ENCODE measurements at regions not wholly inside any gene's neighbourhood (a gene's known extent, or its start where the extent isn't known, plus 50 kb on each side); places are given as distances from the start of the nearest gene placed in this dataset.
A peak's percentile ranks its signal among the peaks of the same experiment; 100 is the strongest.
"Not testable (repeated sequence)": the region's sequence is repeated elsewhere in the genome, so short reads cannot be mapped to it uniquely, and the experiment has no call there.

DNA sequence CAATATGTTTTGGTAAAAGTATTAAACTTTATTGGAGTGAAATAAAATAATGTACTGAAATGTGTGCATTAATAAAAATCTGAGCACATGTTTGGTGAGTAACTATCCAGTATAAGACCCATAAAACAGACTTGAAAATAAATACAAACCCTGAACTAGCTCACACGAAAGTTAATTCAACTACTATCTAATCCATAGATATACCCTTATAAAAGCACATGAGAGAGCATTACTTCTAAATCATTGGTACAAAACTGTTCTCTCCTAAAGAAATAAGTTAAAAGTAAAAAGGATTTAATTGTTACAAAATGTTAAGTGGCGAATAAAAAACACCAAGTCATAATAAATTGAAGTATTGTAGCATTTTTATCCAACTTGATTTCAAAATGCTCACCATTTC lies 295.6 kb downstream of the PTPRC start:
- DNase-seq (ENCODE audit: low spot score) = no peak

DNA sequence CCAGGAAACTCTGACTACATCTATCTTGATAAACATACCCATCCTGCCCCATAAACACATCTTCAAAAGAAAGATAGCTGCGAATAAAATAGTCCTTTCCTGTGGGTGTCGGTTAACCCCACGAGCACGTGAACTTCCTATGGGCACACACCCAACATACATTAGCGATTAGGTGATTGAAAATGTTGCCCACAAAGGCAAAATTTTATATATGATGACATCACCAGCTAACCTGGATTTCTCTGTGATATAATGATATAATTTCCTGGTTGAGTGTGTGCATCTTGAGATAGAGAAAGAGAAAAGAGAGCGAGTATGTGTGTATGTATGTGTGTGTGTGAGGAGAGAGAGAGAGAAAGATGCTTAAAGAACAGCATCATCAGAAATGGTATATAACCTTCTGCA lies 296.1 kb downstream of the PTPRC start:
- DNase-seq (ENCODE audit: low spot score) = no peak

DNA sequence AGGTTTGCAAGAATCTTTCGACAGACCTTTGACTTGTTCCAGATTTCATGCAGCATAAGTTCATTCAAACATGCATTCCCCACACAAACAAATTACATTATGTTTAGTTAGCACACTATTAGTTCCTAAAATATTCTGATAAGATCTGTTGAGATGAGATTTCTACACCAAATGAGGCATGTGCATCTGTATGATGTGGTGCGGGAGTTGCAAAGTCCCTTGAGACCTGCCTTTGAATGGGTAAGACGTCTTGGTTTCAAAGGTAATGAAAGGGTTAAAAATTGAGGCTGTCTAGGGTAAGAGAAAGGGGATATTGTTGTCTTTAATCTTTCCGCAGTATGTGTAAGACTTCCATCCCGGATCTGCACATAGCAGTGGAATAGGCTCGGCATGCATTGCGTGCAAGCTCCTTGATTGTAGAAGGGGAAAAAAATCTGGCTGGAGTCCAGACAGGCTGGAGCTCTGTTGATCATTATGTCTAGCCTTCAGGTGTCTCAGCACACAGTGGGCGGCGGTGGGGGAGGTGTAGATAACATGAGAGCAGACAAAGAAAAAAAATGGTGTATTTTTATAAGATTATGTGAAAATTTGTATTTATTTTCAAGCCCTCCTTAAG lies 296.6 kb downstream of the PTPRC start:
- peak; percentile 27 for DNase-seq (ENCODE audit: low spot score)

DNA sequence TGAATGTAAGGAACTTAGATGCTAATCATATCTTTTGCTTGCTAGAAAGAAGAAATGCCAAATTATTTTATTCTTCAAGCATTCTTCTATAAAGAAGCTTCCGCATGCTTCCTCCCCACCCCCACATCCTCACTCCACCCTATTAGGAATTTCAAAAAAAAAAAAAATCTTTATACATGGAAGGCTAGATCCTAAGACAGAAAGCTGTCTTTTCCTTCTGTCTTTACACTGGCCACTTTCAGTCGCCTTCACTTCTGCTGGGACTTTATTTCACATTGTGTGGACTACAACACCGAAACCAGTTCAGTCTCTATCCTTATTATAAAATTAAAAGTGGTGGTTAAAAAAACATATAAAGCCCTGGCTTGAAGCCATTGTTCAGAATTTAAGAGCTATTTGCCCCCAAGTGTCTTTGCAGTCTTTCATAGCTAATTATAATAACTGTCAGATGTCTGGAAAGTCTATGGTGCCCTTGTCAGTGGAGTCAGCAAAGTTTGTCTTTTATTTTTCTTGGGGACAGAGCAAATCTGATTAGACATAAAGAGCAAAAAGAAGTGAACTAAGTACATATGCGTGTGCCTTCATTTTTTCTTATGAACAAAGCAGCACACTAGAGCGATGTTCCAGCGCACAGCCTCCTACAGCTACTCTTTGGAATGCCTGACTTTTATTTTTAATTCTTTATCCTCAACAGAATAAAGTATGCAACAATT lies 297.7 kb downstream of the PTPRC start:
- DNase-seq (ENCODE audit: low spot score) = no peak

DNA sequence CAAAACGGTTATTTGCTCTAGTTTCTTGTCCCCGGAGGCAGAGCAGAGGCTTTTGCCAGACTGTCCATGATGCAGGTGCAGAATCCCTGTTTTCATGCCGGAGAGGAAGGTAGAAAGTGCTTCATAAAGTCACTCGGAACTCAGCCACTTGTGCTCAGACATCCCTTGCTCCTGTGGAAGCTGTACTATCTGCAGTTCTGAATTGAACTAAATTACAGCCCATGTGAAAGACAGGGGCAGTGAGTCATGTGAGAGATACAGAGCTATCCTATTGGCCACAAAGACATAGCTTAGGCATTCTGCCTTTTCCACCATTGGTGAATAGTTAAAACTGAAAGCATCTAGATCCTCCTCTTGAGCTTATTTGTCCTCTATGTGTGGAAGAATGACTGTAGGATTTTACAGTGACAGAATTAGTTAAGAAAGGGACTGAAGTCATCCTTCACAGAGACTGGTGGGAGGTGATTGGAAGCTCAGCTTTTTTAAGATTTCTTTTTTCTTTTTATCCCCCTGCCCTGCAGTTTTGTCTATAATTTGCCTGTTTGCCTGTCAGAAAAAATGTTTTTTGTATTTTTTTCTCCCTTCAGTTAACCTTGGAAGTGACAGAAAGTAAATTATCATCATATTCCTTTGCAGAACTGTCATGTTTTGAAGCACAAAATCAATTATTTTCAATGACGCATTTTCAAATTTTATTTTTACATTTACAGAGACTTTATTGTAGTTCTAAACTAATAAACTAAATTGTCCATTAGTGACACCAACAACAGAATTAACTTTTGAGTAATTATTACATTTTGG lies 298.6 kb downstream of the PTPRC start:
- DNase-seq (ENCODE audit: low spot score) = peak; percentile 73

DNA sequence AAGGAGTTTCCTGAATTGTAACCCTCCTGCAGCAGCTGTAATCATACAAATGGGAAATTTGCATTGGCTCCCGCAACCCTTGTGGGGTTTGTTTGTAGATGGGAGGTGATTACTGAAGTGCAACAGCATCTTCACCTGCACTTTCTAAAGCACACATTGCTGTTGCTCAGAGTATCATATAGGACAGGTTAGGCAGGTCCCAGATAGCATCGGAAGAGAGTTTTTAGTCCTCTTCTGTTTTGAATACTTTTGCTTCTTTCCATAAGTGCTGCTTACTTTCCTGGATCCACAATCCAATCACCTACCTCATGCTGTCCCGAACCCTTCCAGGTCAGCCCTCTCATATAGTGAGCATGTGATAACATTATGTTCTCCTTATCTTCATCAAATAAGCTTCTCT lies 300.4 kb downstream of the PTPRC start:
- no peak for DNase-seq (ENCODE audit: low spot score)

DNA sequence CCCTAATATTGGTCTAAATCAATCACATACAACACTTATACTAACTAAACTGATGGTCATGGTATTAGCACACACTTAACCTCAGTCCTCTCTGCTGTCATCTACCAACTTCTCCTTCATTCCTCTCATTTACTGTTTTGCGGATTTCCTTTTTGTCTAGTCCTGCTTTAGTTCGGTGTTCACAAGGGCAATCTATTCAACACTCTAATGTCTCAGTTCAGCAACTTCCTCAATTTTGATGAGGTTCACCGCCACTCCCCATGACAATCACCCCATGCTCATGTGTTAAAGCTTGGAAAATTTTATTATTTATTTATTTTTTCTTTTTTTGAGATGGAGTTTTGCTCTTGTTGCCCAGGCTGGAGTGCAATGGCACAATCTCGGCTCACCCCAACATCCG lies 301.1 kb downstream of the PTPRC start:
- no peak for DNase-seq (ENCODE audit: low spot score)

DNA sequence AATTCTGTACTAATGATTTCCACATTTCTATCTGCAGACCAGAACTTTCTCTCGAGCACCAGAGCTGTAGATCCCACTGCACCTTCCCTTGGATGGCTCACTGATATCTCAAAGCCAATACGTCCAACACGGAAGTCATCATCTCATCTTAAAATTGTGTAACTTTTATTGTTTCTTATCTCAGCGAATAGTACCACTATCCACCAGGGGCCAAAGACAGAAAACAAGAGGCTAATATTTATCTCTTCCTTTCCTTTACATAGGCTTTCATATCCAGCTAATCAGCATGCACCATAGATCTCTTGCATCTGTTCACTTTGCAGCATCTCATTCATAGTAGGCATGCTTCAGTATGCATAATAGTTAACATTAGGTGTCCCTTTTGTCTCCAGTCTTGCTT lies 303.6 kb downstream of the PTPRC start:
- DNase-seq (ENCODE audit: low spot score) = no peak

DNA sequence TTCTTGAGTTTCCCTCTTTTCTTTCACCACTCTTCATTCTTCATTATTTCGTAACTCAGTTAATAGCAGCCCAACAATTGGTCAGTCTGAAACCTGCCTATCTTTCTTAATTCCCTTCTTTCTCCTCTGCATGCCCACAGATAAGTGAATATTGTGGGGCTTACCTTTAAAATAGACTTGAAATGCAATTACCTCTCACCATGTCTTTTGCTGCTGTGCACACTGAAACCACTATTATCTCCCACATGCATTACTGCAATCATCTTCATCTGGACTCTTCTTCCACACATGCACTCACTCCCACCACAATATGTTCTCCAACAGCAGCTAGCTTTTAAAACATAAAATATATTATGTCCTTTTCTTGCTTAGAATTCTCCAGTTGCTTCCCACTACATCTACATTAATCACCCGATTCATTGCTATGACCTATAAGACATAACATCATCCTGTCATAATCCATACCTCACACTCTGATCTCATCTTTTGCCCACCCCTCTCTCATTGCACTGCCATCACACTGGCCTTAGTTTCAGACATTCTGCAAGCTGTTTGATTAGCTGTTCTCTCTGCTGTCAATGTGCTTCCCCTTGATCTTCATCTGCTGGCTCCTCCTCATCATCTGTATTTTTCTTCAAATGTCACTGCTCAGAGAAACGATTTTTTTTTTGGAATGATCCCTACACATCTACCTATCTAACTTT lies 304.8 kb downstream of the PTPRC start:
- DNase-seq (ENCODE audit: low spot score) = no peak

DNA sequence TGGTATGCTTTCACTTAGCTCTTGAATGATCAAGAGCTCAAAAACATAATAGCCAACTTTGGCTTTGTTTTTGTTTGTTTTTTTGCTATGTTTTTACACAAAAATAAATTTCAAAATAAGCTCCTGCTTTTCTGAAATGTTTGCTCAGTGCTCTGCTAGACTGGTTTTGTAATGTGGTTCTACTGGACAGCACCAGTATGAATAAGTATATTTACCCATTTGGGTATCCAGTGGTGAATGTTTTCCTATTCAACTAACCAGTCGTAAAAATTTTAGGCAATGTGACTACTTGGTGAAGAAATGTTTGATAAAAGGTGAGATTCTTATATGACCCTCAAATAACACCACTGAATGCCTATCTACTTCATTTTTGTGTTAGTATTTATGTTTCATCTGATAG lies 308.6 kb downstream of the PTPRC start:
- no peak for DNase-seq (ENCODE audit: low spot score)

DNA sequence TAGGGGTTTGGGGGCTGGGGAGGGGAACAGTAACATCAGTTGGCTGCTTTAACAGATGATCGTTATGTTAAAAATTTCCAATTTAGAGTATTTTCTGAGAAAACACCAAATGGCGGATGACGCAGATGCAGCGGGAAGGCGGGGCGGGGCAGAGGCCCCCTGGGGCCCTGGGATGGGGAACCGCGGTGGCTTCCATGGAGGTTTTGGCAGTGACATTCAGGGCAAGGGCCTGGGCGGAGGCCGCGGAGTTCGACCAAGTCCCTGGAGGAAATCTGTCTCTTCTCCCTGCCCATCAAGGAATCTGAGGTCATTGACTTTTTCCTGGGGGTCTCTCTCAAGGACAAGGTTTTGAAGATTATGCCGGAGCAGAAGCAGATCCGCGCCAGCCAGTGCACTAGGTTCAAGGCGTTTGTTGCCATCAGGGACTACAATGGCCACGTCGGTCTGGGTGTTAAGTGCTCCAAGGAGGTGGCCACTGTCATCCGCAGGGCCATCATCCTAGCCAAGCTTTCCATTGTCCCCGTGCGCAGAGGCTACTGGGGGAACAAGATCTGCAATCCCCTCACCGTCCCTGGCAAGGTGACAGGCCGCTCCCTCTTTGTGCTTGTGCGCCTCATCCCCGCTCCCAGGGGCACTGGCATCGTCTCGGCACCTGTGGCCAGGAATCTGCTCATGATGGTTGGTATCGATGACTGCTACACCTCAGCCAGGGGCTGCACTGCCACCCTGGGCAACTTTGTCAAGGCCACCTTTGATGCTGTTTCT lies 310.2 kb downstream of the PTPRC start:
- no peak for DNase-seq (ENCODE audit: low spot score)

DNA sequence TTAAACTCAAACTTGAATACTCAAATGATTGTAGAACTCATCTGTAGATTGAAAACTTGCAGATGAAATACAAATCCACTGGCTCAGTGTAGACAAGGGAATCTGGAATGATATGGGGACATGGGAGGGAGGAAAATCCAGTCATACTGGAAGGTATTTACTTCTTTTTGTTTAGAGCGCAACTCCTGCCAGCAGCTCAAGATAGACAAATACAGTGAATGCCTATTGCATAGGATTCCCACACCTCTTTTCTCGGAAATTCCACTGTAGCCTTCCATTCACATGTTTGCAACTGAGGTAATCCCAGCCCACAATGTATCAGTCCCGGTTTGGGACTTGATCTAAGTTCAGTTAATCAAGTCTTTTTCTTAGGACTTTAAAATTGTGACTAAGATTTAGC lies 311.2 kb downstream of the PTPRC start:
- DNase-seq (ENCODE audit: low spot score) = no peak

DNA sequence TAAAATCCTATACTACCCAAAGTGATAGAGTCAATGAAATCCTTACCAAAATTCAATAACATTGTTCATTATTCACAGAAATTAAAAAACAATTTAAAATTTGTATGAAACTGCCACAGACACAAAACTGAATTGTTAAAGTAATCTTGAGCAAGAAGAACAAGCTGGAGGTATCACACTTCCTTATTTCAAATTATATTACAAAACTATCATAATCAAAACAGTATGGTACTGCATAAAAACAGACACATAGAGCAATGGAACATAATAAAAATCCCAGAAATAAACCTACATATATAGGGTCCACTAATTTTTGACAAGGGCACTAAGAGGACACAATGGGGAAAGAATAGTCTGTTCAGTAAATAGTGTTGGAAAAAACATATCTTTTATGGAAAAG lies 316.2 kb downstream of the PTPRC start:
- DNase-seq (ENCODE audit: low spot score) = no peak

DNA sequence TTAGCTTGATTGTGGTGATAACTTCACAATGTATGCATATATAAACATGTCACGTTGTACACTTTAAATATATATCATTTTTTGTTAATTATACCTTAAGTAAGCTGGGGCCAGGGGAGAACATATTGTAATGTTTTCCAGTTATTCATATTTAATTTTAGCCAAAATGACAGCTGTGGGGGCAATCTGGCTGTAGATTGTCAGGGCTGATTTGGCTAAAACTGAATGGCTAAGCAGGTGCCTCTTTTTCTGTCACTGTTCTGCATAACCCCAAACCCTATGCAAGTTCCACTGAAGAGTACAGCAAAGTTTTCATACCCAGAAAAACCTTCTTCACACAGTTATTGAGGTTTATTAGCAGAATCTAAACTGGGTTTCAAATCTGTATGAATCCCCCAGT lies 318.2 kb downstream of the PTPRC start:
- DNase-seq (ENCODE audit: low spot score) = no peak

DNA sequence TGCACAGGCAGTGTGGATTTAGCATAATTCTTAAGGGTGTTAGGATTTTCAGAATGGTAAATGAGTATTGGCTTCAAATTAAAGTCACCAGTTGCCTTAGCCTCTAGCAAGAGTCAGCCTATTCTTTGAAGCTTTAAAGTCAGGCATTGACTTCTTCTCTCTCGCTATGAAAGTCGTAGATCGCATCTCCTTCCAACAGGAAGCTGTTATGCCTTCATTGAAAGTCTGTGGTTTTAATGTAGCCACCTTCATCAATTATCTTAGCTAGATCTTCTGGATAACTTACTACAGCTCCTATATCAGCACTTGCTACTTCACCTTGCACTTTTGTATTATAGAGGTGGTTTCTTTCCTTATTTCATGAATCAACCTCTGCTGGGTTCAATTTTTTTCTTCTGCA lies 320.2 kb downstream of the PTPRC start:
- no peak for DNase-seq (ENCODE audit: low spot score)

DNA sequence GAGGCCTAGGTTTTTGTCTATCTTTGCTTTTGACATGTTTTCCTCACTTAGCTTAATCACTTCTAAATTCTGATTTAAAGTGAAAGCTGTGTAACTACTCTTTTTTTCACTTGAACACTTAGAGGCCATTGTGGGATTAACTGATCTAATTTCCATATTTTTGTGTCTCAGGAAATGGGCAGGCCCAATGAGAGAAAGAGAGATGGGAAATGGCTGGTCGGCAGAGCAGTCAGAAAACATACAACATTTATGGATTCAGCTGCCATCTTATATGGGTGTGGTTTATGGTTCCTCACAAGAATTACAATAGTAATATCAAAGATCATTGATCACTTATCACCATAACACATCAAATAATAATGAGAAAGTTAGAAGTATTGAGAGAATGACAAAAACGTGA lies 320.8 kb downstream of the PTPRC start:
- no peak for DNase-seq (ENCODE audit: low spot score)

DNA sequence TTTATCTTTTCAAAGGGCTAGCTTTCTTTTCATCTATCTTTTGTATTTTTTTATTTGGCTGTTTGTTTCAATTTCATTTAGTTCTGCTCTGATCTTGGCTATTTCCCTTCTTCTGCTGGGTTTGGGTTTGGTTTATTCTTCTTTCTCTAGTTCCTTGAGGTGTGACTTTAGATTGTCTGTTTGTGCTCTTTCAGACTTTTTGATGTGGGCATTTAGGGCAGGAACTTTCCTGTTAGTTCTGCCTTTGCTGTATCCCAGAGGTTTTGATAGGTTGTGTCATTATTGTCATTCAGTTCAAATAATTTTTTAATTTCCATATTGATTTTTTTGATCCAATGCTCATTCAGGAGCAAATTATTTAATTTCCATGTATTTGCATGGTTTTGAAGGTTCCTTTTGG lies 325.0 kb downstream of the PTPRC start:
- DNase-seq (ENCODE audit: low spot score) = not testable (repeated sequence)

DNA sequence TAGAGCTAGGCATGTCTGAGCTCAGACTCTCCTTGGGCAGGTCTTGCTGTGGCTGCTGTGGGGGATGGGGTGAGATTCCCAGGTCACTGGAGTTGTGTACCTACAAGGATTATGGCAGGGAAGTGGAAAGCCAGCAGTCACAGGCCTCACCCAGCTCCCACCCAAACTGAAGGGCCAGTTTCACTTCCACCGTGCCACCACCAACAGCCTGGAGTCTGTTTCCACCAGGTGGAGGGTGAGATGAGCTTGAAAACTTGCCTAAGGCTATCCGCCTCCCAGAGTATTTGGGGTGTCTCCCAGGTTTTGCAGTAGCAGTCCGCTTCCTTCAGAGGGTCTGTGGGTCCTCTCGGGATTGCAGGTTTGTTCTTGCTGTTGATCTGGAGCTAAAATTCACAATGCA lies 327.7 kb downstream of the PTPRC start:
- DNase-seq (ENCODE audit: low spot score) = no peak

DNA sequence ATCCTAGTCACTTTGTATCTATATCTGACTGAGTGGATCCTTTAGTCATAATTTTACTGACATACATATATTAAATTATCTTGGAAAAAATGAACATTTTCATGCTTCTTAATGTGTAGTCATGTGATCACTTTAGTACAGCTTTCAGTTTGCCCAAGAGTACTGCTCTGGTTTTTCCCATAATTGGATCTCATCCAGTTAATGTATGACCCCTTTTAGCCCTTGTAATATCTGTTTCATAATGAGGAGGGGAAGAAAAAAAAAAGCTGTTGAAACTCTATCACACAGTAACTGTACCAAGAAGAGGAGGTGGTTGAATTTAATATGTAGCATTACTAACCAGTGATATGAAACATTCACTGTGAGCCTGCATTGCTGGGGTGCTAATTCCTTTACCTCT lies 328.7 kb downstream of the PTPRC start:
- no peak for DNase-seq (ENCODE audit: low spot score)

DNA sequence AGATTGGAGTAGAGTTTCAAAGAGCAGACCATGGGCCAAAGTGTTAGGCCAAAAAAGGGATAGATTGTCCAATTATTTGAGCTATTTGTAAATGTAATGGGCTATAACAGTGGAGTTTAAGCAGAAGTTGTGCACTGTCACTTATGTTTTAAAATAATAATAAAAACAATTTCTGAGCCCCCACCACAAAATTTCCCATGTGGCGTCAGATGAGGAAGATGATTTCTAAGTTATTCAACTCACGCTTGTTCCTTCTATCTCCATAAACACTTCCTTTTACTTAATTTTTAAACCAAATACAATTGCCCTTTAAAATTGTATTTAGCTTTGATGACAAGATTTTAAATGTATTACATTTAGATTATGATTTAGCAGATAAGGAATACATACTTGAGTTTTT lies 330.0 kb downstream of the PTPRC start:
- no peak for DNase-seq (ENCODE audit: low spot score)

DNA sequence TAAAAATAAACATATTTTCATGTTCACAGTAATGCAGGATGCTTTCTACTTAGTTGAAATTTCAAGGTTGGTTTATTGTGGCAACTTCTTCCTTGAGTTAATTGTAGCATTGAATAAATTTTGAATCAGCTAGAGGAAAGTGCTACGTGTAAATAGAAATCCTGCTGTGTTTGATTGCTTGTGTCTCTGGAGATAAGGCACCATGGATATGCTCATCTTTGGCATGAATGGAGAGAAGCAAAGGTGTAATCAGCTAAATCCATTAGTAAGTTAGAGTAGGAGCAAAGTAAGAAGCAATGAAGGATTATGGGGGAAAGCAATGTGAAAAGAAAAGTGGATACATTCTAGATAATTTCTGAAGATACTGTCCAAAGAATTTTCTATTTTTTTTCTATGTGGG lies 331.1 kb downstream of the PTPRC start:
- DNase-seq (ENCODE audit: low spot score) = no peak

DNA sequence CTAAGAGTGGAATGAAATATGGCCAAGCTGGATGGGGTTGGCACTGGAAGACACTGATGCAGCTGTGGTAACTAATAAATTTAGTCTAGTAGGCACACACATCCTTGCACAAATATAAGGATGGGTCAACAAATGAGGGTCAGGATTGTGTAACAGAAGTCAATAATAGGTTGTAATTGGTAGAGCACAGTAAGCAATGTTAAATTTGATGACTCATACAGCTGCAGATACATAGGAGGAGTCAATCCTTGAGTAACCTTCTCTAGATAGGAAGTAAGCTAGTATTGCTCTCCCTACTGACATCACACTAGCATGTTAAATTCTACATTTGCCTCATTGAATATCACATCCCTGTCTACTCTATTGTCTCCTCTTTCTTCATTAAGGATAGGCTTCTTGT lies 332.1 kb downstream of the PTPRC start:
- peak; percentile 29 for DNase-seq (ENCODE audit: low spot score)

Measured in HuH-7 (cell line).